Ecto neural progenitor cell (in vitro differentiated cells): ENCODE measurements at regions not wholly inside any gene's neighbourhood (a gene's known extent, or its start where the extent isn't known, plus 50 kb on each side); places are given as distances from the start of the nearest gene placed in this dataset.

Experiments used
- DNase-seq: peaks from one replicate; pipeline ENCODE4 v3.0.0-alpha.2; 2018; ENCODE audit warnings: low spot score

GRCh38 chr2:41913921-41914609, 133.8 kb upstream of the PKDCC start:
- no peak for DNase-seq

GRCh38 chr2:41914936-41915335, 132.9 kb upstream of the PKDCC start:
- no peak for DNase-seq

GRCh38 chr2:41916177-41916576, 131.6 kb upstream of the PKDCC start:
- DNase-seq = no peak

- no peak for DNase-seq
Measured at GRCh38 chr2:41917587-41917986, 130.2 kb upstream of the PKDCC start.

GRCh38 chr2:41919135-41919534, 128.7 kb upstream of the PKDCC start:
- no peak for DNase-seq

DNA sequence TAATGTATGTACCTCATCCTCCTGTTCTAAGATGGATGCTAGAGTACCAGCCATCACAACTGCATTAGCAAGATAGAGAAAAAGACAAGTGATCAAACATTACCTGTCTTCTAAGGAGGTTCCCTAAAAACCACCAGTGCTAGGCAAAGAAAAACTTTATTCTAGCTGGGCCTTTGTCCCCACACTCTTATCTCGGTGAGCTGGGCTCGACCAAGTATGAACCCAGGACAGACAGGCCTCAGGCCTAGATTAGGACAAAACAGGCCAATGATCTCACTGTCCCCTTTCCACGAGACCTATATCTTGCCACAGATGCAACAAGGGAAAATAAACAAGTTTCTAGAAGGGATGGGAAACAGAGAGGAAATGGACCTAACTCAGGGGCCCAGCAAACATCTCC, 127.6 kb upstream of the PKDCC start:
- DNase-seq = no peak

GRCh38 chr2:41920812-41921211, 127.0 kb upstream of the PKDCC start:
- no peak for DNase-seq

- no peak for DNase-seq
Measured at GRCh38 chr2:41922177-41922576, 125.6 kb upstream of the PKDCC start.

- DNase-seq = no peak
Measured at GRCh38 chr2:41923156-41923786, 124.5 kb upstream of the PKDCC start.

DNA sequence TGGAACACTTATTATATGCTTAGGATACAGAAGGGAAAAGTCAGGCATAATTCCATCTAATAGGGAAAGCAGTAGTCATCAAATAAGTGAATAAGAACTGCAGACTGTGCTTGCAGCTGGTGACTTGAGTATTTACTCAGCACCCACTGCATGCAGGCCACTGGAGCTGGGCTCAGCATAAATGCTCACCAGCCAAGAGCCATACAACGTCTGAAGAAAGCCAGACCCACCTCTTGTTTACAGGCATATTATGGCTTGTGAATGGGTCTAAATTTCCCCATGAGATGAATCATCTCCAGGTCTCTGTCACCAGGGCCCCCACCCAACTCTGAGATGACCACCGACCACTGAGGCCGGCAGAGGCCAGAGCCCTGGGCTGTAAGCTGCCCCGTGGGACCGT, 123.8 kb upstream of the PKDCC start:
- no peak for DNase-seq

- no peak for DNase-seq
Measured at GRCh38 chr2:41924709-41925408, 123.0 kb upstream of the PKDCC start.

DNA sequence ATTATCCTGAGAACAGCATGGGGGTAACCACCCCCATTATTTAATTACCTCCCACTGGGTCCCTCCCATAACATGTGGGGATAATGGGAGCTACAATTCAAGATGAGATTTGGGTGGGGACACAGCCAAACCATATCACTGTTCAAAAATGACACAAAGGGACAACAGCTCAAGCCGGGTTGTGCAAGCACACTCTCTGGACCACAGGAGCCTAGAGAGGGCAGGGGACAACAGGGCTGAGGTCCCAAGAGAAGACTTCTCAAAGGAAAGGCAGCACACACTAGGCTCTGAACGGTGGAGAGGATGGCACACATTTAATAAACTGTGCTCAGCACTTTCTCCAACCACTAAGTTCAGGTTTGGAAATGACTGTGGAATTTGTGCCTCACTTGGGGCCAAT, 122.1 kb upstream of the PKDCC start:
- DNase-seq = no peak

DNA sequence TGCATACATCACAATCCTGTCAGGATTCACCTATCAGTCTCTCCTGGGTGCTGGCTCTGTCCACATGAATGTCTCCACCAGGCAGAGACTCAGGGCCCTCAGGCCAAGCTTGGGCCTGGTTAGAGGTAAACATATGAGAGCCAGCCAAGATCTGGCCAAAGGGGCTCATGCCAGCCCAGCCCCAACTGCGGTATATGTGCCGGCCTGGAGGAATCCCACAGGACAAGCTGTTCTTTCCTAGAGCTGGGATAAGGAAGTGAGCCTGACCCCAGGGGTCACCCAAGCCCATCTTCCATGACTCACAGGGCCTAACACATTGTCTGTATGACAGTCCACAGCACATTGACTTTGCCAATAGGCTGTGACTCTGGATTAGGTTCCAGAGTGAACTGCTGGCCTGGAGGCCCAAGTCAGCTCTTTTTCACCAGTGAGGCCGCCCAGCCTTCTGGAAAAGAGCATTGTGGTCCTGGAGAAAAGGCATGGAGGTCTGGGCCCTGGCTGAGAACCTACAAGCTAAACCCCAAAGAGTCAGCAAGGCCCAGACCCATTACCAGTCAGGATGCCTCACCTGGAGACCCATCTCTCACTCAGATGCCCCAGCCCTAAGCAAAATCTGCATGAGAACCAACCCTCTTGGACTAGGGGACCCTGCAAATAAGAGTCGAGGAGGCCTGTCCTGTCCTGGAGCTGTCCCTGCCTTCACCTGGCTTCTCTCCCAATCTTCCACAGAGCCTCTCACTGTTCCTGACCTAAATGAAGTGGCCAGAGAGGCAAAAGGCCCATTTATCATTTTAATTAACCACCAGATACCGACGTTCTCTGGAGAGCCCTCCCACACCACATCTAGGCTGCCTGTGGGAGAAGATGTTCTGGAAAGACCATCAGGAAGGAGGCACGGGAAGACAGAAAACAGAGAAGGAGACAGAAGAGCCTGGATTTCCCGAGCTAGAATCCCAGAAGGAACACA, 120.9 kb upstream of the PKDCC start:
- DNase-seq = no peak

GRCh38 chr2:41927581-41928264, 120.1 kb upstream of the PKDCC start:
- DNase-seq = no peak

GRCh38 chr2:41928526-41928925, 119.3 kb upstream of the PKDCC start:
- DNase-seq = no peak

- no peak for DNase-seq
Measured at GRCh38 chr2:41930807-41931566, 116.8 kb upstream of the PKDCC start.

DNA sequence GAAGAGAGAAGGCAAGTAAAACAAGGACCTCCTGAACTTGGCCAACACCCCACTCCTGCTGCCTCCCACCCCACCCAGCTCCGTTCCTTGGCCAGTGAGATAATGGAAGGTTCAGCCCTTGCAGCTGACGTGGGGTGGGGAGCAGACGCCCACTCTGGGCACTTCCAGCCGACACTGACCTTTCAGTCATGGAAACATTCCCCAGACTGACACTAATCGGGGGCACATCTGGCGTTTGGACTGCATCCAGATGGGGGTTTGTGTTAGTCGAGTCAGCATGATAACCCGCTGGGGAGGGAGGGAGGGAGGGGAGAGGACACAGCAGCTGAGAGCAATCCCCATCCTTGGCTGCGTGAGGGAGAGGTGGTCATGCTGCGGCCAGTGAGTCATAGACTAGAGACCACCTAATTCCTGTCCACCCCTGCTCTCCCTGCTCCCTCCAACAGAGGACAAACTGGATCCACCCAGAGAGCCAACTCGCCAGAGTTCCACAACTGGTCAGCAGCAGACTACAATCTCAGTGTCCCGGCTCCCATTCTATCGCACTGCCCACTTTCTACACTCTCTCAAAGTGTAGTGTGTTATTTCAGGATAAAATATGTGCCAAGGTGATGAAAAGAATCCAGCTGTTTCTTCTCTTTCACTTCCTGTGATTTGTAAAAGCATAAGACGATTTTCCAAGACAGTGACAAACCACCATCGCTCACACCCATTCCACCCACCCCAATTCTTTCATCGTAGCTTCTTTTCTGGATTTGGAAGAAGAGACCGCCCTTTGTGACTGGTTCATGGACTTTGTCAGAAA, 115.4 kb upstream of the PKDCC start:
- no peak for DNase-seq

GRCh38 chr2:41933046-41933420, 114.8 kb upstream of the PKDCC start:
- DNase-seq = no peak

DNA sequence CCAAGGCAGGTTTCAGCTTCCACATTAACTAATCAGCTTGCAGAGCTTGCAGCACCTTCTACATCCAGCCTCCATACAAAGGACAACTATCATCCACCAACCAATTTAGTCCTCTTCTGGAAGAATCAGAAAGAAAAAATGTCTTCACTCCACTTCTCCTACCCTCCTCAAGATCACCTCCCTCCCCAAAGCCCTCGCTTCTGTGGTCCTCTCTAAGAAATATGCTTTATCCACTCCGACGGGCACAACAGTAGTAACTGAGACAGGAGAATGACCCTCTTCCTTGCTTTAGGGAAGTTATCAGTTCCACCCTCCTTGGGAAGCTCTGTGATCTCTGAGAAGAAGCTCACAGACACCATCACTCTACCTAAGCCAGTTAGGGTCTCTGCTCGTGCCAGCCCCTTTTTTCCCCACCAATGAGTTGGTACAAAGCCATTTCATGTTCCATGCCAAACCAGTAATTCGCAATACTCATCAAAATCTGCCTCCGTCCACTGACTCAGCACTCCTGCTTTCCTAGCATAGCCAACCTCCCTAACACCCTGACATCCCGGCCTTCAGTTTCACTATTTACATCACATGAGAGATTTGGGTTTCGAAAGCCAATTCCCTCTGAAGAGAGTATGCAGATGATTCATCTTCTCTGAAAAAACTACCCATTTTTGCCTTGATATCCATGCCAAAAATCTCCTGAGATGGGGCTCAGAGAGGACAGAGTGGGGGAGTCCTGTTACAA, 114.1 kb upstream of the PKDCC start:
- DNase-seq = no peak
